B cell (primary cell): ENCODE measurements at regions not wholly inside any gene's neighbourhood (a gene's known extent, or its start where the extent isn't known, plus 50 kb on each side); places are given as distances from the start of the nearest gene placed in this dataset.
"Not testable (repeated sequence)": the region's sequence is repeated elsewhere in the genome, so short reads cannot be mapped to it uniquely, and the experiment has no call there.

Experiments
- ATAC-seq: fragments of 200-7000 bp; cut with Tn5 transposase; one replicate; pipeline ENCODE4 v1.10.0; 2021; ENCODE audit warnings: low read depth, mild to moderate bottlenecking, moderate number of reproducible peaks, moderate library complexity
- CTCF ChIA-PET: fragments of 350-600 bp; sonication (Branson Sonifier 250); formaldehyde crosslinking; loops from one replicate; lab custom pipeline; 2021; ENCODE audit warnings: antibody characterized with exemption, inconsistent platforms; lab: Charles Lee
- POLR2A ChIA-PET: fragments of 350-600 bp; sonication (Branson Sonifier 250); formaldehyde crosslinking; loops from one replicate; lab custom pipeline; 2021; ENCODE audit warnings: antibody characterized with exemption; lab: Charles Lee
- DNase-seq: peaks from one replicate; pipeline ENCODE4 v3.0.0; 2013
- H2AFZ ChIP-seq: 2 replicates; pipeline ENCODE4 v1.6.1; 2012; ENCODE audit warnings: mild to moderate bottlenecking, low read depth, low read length; ENCODE audit not compliant: insufficient read depth, poor library complexity, severe bottlenecking
- H3K27ac ChIP-seq, 2 donors: 1 replicate in 1 of 2; 2 replicates in 1 of 2; pipeline ENCODE4 v1.5.1; 2012 to 2013; ENCODE audit warnings: low read length in 2 of 2, mild to moderate bottlenecking in 2 of 2, moderate library complexity in 1 of 2
- H3K27me3 ChIP-seq, 4 experiments: fragments of 200-600 bp in 1 of 4; sonication (generic) in 1 of 4; replicated peaks in 1 of 4; 1 replicate in 2 of 4; 2 replicates in 2 of 4; pipeline versions ENCODE4 v1.6.1 to v1.7.0; 2013 to 2016; ENCODE audit warnings: low read length in 3 of 4, mild to moderate bottlenecking in 2 of 4, mixed read lengths in 1 of 4, moderate library complexity in 1 of 4; ENCODE audit not compliant: insufficient read depth in 4 of 4, control insufficient read depth in 3 of 4; ENCODE audit errors: control extremely low read depth in 1 of 4
- H3K36me3 ChIP-seq, 2 experiments: replicated peaks in 1 of 2; 1 replicate in 1 of 2; 2 replicates in 1 of 2; pipeline versions ENCODE4 v1.6.1 to v1.7.1; 2013; ENCODE audit warnings: low read length in 1 of 2; ENCODE audit not compliant: insufficient read depth in 2 of 2, control insufficient read depth in 1 of 2; ENCODE audit errors: control extremely low read depth in 1 of 2, extremely low read depth in 1 of 2
- H3K4me1 ChIP-seq, 2 donors: fragments of 200-600 bp in 1 of 2; sonication (generic) in 1 of 2; 1 replicate in 1 of 2; 2 replicates in 1 of 2; pipeline versions ENCODE4 v1.5.1 to v1.6.1; 2013 to 2017; ENCODE audit warnings: low read length in 2 of 2; ENCODE audit not compliant: control insufficient read depth in 2 of 2, insufficient read depth in 2 of 2
- H3K4me2 ChIP-seq: replicated peaks from 2 replicates; pipeline ENCODE3; 2012; ENCODE audit warnings: mild to moderate bottlenecking, low read depth, low read length; ENCODE audit not compliant: poor library complexity, severe bottlenecking
- H3K4me3 ChIP-seq, 5 experiments: fragments of 200-600 bp in 1 of 5; sonication (generic) in 1 of 5; 1 replicate in 3 of 5; 2 replicates in 2 of 5; pipeline versions ENCODE4 v1.5.1 to v1.7.0; 2011 to 2016; ENCODE audit warnings: low read length in 4 of 5, mild to moderate bottlenecking in 4 of 5, low read depth in 2 of 5, control low read depth in 1 of 5, moderate library complexity in 1 of 5; ENCODE audit not compliant: insufficient read depth in 1 of 5; ENCODE audit errors: control extremely low read depth in 1 of 5, extremely low read depth in 1 of 5
- H3K79me2 ChIP-seq: fragments of 200-600 bp; sonication (generic); one replicate; pipeline ENCODE4 v1.6.0; 2016; ENCODE audit warnings: low read length; ENCODE audit not compliant: control insufficient read depth, insufficient read depth
- H3K9ac ChIP-seq: fragments of 200-600 bp; sonication (generic); 2 replicates; pipeline ENCODE4 v1.6.1; 2017; ENCODE audit warnings: mild to moderate bottlenecking, low read length, moderate library complexity
- H3K9me3 ChIP-seq, 3 donors: one replicate each; pipeline versions ENCODE4 v1.6.1 to v1.7.1; 2013; ENCODE audit warnings: low read length in 2 of 3; ENCODE audit not compliant: control insufficient read depth in 2 of 3, insufficient read depth in 1 of 3; ENCODE audit errors: control extremely low read depth in 1 of 3
- H4K20me1 ChIP-seq: 2 replicates; pipeline ENCODE4 v1.6.0; 2012; ENCODE audit warnings: mild to moderate bottlenecking, low read length; ENCODE audit not compliant: insufficient read depth, control insufficient read depth, poor library complexity, severe bottlenecking
- H3K27ac Mint-ChIP-seq: one replicate; pipeline ENCODE4 v1.8.0; 2021; ENCODE audit warnings: mixed read lengths
- H3K27me3 Mint-ChIP-seq: one replicate; pipeline ENCODE4 v1.8.0; 2021; ENCODE audit warnings: mixed read lengths
- H3K4me1 Mint-ChIP-seq: one replicate; pipeline ENCODE4 v1.8.0; 2021; ENCODE audit warnings: mixed read lengths
- H3K4me3 Mint-ChIP-seq: one replicate; pipeline ENCODE4 v1.8.0; 2021; ENCODE audit warnings: mixed read lengths
- H3K9me3 Mint-ChIP-seq: one replicate; pipeline ENCODE4 v1.8.0; 2022; ENCODE audit warnings: mixed read lengths; ENCODE audit not compliant: insufficient read depth
- EZH2 ChIP-seq: IDR thresholded peaks from 2 replicates; pipeline ENCODE4 v1.6.1; 2012; ENCODE audit warnings: borderline replicate concordance, low read depth, mild to moderate bottlenecking, moderate library complexity, low read length; ENCODE audit not compliant: insufficient read depth, poor library complexity, severe bottlenecking
- WGBS: methylation state at CpG from one replicate; pipeline ENCODE4 v1.1.5; 2013; ENCODE audit warnings: missing lambda C conversion rate; ENCODE audit not compliant: insufficient coverage; 5-methylcytosine and 5-hydroxymethylcytosine counted together
- intact Hi-C: fragments of 100-400 bp; cut with micrococcal nuclease; formaldehyde crosslinking; loops from one replicate; pipeline ENCODE4 v1.10.0; 2022
- TF ChIP-seq, protein P1 (sequence below): fragments of 200-600 bp; IDR thresholded peaks from one replicate; pipeline ENCODE4 v1.8.0; 2022; ENCODE audit warnings: antibody characterized with exemption, mild to moderate bottlenecking

DNA sequence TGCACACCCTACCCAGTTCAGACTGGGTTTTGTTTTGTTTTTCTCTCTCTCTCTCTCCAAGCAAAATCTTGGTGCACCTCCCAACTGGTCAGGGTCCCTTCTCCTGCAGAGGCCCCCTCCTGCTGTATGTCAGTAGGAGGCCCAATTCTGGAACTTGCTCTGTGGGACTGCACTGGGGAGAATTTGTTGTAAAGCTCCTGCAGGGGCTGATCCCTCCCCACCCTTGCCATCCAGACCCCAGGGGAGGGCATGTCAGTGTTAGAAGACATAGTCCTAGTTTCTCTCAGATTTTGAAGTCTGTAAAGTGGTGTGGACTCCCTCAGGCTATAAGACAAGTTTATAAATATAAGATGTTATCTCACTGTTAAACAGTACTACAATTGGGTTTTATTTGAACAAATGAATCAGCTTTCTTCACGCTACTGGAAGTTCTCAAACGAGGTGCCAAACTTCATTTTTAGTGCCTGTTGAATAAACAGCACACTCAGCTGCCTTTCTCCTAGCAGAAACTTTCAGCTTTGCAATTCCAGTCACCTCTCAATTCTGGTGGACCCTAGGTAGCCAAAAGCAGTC lies 88.6 kb upstream of the FRMPD3 start:
- H3K36me3 ChIP-seq: no peaks in the 10 kb centered on the region
- TF ChIP-seq, protein P1, sequence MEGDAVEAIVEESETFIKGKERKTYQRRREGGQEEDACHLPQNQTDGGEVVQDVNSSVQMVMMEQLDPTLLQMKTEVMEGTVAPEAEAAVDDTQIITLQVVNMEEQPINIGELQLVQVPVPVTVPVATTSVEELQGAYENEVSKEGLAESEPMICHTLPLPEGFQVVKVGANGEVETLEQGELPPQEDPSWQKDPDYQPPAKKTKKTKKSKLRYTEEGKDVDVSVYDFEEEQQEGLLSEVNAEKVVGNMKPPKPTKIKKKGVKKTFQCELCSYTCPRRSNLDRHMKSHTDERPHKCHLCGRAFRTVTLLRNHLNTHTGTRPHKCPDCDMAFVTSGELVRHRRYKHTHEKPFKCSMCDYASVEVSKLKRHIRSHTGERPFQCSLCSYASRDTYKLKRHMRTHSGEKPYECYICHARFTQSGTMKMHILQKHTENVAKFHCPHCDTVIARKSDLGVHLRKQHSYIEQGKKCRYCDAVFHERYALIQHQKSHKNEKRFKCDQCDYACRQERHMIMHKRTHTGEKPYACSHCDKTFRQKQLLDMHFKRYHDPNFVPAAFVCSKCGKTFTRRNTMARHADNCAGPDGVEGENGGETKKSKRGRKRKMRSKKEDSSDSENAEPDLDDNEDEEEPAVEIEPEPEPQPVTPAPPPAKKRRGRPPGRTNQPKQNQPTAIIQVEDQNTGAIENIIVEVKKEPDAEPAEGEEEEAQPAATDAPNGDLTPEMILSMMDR: no peak
- TF ChIP-seq EZH2: no peak
- no peak overlapping the region for H3K4me3 ChIP-seq
- H3K9me3 Mint-ChIP-seq: no peaks in the 10 kb centered on the region
- H3K4me1 Mint-ChIP-seq: no peaks in the 10 kb centered on the region
- ATAC-seq (no peak), DNase-seq (no peak)
- 43% methylated on average over 1 of the region's 2 CpGs for WGBS
- H4K20me1 ChIP-seq: no peaks in the 10 kb centered on the region
- peaks cover 0 to 5% (median 0%) of the 10 kb centered on the region in 4 experiments for H3K27me3 ChIP-seq
- POLR2A ChIA-PET: no interaction called here
- intact Hi-C loops: no loop called here
- H3K79me2 ChIP-seq: no peaks in the 10 kb centered on the region
- peaks cover 16% of the 10 kb centered on the region for H3K27me3 Mint-ChIP-seq
- H3K9ac ChIP-seq: no peak overlapping the region
- no peak overlapping the region for H3K27ac ChIP-seq
- H2AFZ ChIP-seq: no peak overlapping the region
- CTCF ChIA-PET: no interaction called here
- no peak overlapping the region for H3K4me3 Mint-ChIP-seq
- no peak overlapping the region for H3K27ac Mint-ChIP-seq
- no peaks in the 10 kb centered on the region for H3K9me3 ChIP-seq
- H3K4me2 ChIP-seq: no peak overlapping the region
- no peaks in the 10 kb centered on the region for H3K4me1 ChIP-seq

DNA sequence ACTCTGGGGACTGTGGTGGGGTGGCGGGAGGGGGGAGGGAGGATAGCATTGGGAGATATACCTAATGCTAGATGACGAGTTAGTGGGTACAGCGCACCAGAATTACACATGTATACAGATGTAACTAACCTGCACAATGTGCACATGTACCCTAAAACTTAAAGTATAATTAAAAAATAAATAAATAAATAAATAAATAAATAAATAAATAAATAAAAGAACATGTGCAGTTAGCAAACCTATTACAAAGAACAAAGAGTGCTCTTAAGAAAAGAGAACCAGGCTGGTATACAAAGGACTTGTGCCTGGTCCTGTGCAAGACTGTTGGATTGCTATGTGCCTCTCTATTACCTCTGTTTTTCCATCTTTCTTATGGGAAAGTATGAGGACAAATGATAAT lies 79.3 kb upstream of the FRMPD3 start:
- H2AFZ ChIP-seq, H3K27ac Mint-ChIP-seq, DNase-seq, CTCF ChIA-PET, H3K27me3 ChIP-seq, H3K4me1 Mint-ChIP-seq, H3K4me2 ChIP-seq, intact Hi-C loops, H3K9ac ChIP-seq, H3K79me2 ChIP-seq, H4K20me1 ChIP-seq, H3K4me3 ChIP-seq, H3K36me3 ChIP-seq, ATAC-seq, H3K27ac ChIP-seq, POLR2A ChIA-PET, H3K4me3 Mint-ChIP-seq, H3K4me1 ChIP-seq, H3K9me3 Mint-ChIP-seq, H3K27me3 Mint-ChIP-seq, H3K9me3 ChIP-seq: not testable (repeated sequence)
- no CpG with 5 or more reads among the region's 3 CpGs for WGBS
